ENCODE measurements at regions not wholly inside any gene's neighbourhood (a gene's known extent, or its start where the extent isn't known, plus 50 kb on each side); places are given as distances from the start of the nearest gene placed in this dataset.

- POLR2A ChIA-PET (ENCODE audit: low non-redundant PET), result no interaction called here
- Histone ChIP-seq H3K9me3 (ENCODE audit: low read depth, low read length, poor library complexity, severe bottlenecking) (no peaks in the 10 kb centered on the region), H3K36me3 (ENCODE audit: insufficient read depth, low read length, poor library complexity, severe bottlenecking) (no peaks in the 10 kb centered on the region), H3K27me3 (replicated peaks; ENCODE audit: insufficient read depth, low read depth, low read length, poor library complexity) (no peaks in the 10 kb centered on the region), H3K4me3 (ENCODE audit: low read depth, low read length, poor library complexity, severe bottlenecking) (no peak overlapping the region), H3K4me1 (ENCODE audit: insufficient read depth, low read length, poor library complexity, severe bottlenecking) (no peaks in the 10 kb centered on the region), H3K27ac (ENCODE audit: low read depth, low read length, poor library complexity, severe bottlenecking) (no peak overlapping the region)
- no peak for TF ChIP-seq EZH2 (IDR thresholded peaks at IDR 0.05; ENCODE audit: borderline replicate concordance, low read depth, low read length, poor library complexity, severe bottlenecking)
- BruUV-seq (replicated peaks), result no TSS peak
- CTCF ChIA-PET, result no interaction called here
- intact Hi-C loops (cut with micrococcal nuclease; ENCODE audit: unreplicated experiment), result no loop called here
- DNase-seq (ENCODE audit: low spot score), result no peak
These were observed 85.4 kb upstream of the GIMD1 start for GRCh38 chr4:106454021-106454420.

- DNase-seq (ENCODE audit: low spot score), result no peak
- H3K27me3 ChIP-seq (replicated peaks; ENCODE audit: insufficient read depth, low read depth, low read length, poor library complexity), result no peaks in the 10 kb centered on the region
- H3K4me1 ChIP-seq (ENCODE audit: insufficient read depth, low read length, poor library complexity, severe bottlenecking), result no peaks in the 10 kb centered on the region
- TF ChIP-seq CTCF (conservative IDR thresholded peaks at IDR 0.05; ENCODE audit: low read depth, low read length) (no peak), EZH2 (IDR thresholded peaks at IDR 0.05; ENCODE audit: borderline replicate concordance, low read depth, low read length, poor library complexity, severe bottlenecking) (no peak)
- H3K4me3 ChIP-seq (ENCODE audit: low read depth, low read length, poor library complexity, severe bottlenecking), result no peak overlapping the region
- no TSS peak for BruUV-seq (replicated peaks)
- intact Hi-C loops (cut with micrococcal nuclease; ENCODE audit: unreplicated experiment), result no loop called here
- H3K36me3 ChIP-seq (ENCODE audit: insufficient read depth, low read length, poor library complexity, severe bottlenecking), result no peaks in the 10 kb centered on the region
- ChIA-PET CTCF (no interaction called here), POLR2A (ENCODE audit: low non-redundant PET) (no interaction called here)
- no peak overlapping the region for H3K27ac ChIP-seq (ENCODE audit: low read depth, low read length, poor library complexity, severe bottlenecking)
- peaks cover 7% of the 10 kb centered on the region for H3K9me3 ChIP-seq (ENCODE audit: low read depth, low read length, poor library complexity, severe bottlenecking)
These were observed 82.5 kb upstream of the GIMD1 start for GRCh38 chr4:106451091-106451490.

- DNase-seq (ENCODE audit: low spot score), result no peak
- CTCF ChIA-PET, result no interaction called here
- BruUV-seq (replicated peaks), result no TSS peak
- no peaks in the 10 kb centered on the region for H3K4me1 ChIP-seq (ENCODE audit: insufficient read depth, low read length, poor library complexity, severe bottlenecking)
- no peak overlapping the region for H3K4me3 ChIP-seq (ENCODE audit: low read depth, low read length, poor library complexity, severe bottlenecking)
- POLR2A ChIA-PET (ENCODE audit: low non-redundant PET), result no interaction called here
- TF ChIP-seq CTCF (conservative IDR thresholded peaks at IDR 0.05; ENCODE audit: low read depth, low read length) (no peak), EZH2 (IDR thresholded peaks at IDR 0.05; ENCODE audit: borderline replicate concordance, low read depth, low read length, poor library complexity, severe bottlenecking) (no peak)
- H3K27me3 ChIP-seq (replicated peaks; ENCODE audit: insufficient read depth, low read depth, low read length, poor library complexity), result no peaks in the 10 kb centered on the region
- H3K36me3 ChIP-seq (ENCODE audit: insufficient read depth, low read length, poor library complexity, severe bottlenecking), result no peaks in the 10 kb centered on the region
- peaks cover 7% of the 10 kb centered on the region for H3K9me3 ChIP-seq (ENCODE audit: low read depth, low read length, poor library complexity, severe bottlenecking)
- no peak overlapping the region for H3K27ac ChIP-seq (ENCODE audit: low read depth, low read length, poor library complexity, severe bottlenecking)
- intact Hi-C loops (cut with micrococcal nuclease; ENCODE audit: unreplicated experiment), result no loop called here
These were observed 81.7 kb upstream of the GIMD1 start for GRCh38 chr4:106450249-106450648.

GRCh38 chr4:106444557-106444956 is 76.0 kb upstream of the GIMD1 start:
- H3K27ac ChIP-seq (ENCODE audit: low read depth, low read length, poor library complexity, severe bottlenecking), result no peak overlapping the region
- TF ChIP-seq EZH2 (IDR thresholded peaks at IDR 0.05; ENCODE audit: borderline replicate concordance, low read depth, low read length, poor library complexity, severe bottlenecking), result no peak
- no peak for TF ChIP-seq CTCF (conservative IDR thresholded peaks at IDR 0.05; ENCODE audit: low read depth, low read length)
- DNase-seq (ENCODE audit: low spot score), result no peak
- BruUV-seq (replicated peaks), result no TSS peak
- POLR2A ChIA-PET (ENCODE audit: low non-redundant PET), result no interaction called here
- H3K4me3 ChIP-seq (ENCODE audit: low read depth, low read length, poor library complexity, severe bottlenecking), result no peak overlapping the region
- H3K9me3 ChIP-seq (ENCODE audit: low read depth, low read length, poor library complexity, severe bottlenecking), result peaks cover 7% of the 10 kb centered on the region
- no peaks in the 10 kb centered on the region for H3K4me1 ChIP-seq (ENCODE audit: insufficient read depth, low read length, poor library complexity, severe bottlenecking)
- CTCF ChIA-PET, result no interaction called here
- no peaks in the 10 kb centered on the region for H3K27me3 ChIP-seq (replicated peaks; ENCODE audit: insufficient read depth, low read depth, low read length, poor library complexity)
- H3K36me3 ChIP-seq (ENCODE audit: insufficient read depth, low read length, poor library complexity, severe bottlenecking), result no peaks in the 10 kb centered on the region
- intact Hi-C loops (cut with micrococcal nuclease; ENCODE audit: unreplicated experiment), result no loop called here
